AG20443 (cell line): ENCODE measurements at regions not wholly inside any gene's neighbourhood (a gene's known extent, or its start where the extent isn't known, plus 50 kb on each side); places are given as distances from the start of the nearest gene placed in this dataset.
"Not testable (repeated sequence)": the region's sequence is repeated elsewhere in the genome, so short reads cannot be mapped to it uniquely, and the experiment has no call there.

Source experiments
- DNase-seq: peaks from one replicate; pipeline ENCODE4 v3.0.0; 2012; ENCODE audit warnings: low spot score, mixed read lengths

DNA sequence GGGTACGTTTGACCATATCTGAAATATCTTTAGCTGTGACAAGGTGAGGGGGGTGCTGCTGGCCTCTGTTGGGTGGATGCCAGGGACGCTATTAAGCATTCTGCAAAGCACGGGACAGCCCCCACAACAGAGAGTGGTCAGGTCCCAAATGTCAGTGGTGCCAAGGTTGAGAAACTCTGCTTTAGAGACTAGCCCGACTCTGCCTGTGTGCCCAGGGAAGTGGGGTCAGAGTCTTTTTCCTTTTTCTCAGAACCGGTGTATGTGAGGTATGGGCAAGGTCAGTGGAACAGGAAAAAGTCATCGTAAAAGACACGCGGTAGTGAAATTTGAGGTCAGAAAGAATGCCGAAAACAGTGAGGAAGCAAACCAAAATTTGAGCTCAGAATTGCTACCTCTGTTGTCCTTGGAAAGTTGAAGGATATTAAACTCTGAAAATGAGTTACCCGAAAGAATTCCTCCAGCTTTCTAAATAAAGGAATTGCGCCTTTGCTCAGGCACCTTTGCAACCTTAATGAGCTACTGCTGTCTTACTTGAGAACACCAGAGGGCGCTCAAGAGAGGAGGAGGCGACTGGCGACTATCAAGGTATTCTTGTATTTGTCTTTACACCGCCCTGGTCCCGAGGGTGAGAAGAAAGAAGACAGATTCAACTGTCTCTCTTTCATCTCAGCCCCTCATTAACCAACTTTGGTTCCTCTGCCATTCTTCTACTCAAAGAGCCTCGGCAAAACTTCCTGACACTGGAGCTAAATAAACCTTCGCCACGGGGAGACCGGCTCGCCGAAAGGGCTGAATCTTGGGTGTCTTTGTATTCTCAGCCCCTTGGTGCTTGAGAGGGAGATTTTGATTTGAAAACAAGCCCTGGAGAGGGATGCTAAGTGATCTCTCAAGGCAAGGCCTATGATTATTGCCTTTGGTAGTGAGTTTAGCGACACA, 85.4 kb upstream of the OLIG2 start:
- peak; percentile 52 for DNase-seq

- no peak for DNase-seq
Observed at GRCh38 chr21:32941263-32941662, 84.5 kb upstream of the OLIG2 start.

DNA sequence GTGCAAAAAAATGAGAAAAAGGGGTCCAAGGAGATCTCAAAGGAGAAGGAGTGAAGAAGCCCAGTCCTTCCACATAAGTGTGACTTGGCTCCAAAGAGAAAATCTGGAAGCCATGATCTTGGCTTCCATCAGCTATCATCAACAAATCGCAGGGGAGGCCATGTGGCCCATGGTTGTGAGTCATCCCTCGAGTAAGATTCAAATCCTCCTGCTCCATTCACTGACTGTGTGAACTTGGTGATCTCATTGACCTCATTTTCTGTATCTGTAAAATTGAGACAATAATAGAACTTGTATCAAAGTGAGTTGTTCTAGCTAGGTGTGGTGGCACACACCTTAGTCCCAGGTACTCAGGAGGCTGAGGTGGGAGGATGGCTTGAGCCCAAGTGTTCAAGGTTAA, 79.1 kb upstream of the OLIG2 start:
- DNase-seq = peak; percentile 26

DNA sequence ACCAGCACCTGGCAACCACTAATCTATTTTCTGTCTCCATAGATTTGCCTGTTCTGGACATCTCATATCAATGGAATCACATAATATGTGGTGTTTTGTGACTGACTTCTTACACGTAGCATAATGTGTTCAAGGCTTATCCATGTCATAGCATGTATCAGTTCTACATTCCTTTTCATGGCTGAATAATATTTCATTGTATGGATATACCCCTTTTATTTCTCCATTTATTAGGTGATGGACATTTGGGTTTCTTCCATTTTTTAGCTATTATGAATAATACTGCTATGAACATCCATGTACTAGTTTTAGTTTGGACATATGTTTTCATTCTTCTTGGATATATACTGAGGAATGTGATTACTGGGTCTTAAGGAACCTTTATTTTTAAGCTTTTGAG, 78.0 kb upstream of the OLIG2 start:
- no peak for DNase-seq

- DNase-seq = no peak
Observed at GRCh38 chr21:32949701-32950100, 76.0 kb upstream of the OLIG2 start.

GRCh38 chr21:32951041-32951440, 74.7 kb upstream of the OLIG2 start:
- no peak for DNase-seq

DNA sequence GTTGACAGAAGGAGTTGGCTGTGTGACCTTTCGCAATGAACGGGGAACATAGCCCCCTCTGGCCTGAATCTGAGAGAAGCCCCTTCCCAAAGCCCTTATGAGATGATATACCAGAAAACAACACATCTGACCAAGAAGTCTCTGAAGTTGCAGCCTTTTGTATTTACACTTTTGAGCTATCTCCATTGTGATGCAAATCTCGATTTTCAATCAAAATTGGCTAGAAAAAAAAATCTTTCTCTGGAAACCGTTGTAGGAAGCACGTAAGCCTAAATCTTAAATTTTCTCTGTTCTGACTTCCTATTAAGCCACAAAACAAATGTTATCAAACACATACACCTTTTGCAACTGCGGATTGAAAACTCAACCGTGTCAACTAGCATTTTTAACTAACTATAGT, 71.4 kb upstream of the OLIG2 start:
- DNase-seq = no peak

DNA sequence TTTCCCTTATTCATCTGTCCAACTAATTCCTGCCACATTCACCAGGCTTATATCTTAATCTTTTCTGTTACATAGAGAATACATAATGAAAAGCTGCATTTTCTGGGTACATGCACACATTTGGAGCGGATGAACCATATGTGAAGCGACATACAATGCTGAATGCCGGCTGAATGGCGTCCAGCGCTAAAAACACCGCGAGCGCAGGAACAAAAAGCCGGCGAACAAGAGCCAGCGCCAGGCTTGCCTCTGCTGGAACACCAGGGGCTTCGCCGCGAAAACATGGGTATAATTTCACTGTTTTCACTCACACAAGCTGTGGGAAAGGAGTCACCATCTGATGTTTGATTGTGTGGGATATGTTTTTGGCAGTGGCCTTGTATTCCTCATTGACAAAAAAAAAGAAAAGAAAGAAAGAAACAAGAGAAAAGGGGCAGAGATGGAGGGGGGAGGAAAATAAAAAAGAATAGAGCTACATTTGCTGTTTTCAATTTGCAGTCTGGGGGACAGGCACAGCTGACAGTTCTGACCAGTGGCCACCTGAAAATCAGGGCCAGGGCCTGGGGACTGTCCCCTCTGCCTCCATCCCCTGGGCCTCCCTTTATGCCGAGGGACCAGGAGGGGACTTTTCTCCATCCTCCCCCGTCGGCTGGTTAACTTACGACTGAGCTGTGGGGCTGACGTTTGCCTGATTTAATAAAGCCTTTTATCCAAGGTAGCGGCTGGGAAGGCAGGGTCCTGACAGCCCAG, 70.2 kb upstream of the OLIG2 start:
- DNase-seq = no peak

GRCh38 chr21:32956061-32956656, 69.6 kb upstream of the OLIG2 start:
- no peak for DNase-seq

- DNase-seq = no peak
Observed at GRCh38 chr21:32957545-32957944, 68.2 kb upstream of the OLIG2 start.

DNA sequence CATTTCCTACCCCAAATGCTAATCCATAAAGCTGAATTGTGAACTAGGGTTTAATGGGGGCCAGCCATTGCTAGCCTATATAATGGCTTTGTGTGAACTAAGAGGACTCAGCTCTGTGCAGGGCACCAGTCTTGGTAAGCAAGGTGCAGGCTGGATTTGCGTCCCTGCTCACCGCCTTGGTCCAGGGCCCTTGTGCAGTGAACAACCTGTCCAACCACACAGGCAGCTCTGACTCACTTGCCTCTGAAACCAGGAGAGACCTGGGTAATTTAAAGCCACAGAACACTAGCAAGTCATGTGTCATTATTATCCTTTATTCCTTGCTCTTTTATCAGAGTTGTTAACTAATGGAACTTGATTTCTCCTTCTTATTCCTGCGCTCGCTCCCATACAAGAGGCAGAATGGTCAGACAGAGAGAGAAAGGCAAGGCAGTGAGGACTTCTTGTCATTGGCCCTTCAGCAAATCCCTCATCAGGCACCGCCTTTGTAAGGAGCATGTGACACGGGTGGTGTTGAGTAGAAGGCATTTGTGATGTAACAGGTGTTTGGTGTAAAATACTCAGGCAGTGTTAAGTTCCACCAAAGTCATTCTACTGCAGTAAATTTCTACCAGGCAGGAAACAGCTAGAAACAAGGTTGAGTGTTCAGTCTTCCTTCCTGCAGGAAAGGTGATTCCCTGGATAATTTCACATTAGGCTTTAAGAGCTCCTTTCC, 67.3 kb upstream of the OLIG2 start:
- no peak for DNase-seq

GRCh38 chr21:32962268-32962667, 63.5 kb upstream of the OLIG2 start:
- no peak for DNase-seq

GRCh38 chr21:32965129-32965680, 60.5 kb upstream of the OLIG2 start:
- DNase-seq = no peak

DNA sequence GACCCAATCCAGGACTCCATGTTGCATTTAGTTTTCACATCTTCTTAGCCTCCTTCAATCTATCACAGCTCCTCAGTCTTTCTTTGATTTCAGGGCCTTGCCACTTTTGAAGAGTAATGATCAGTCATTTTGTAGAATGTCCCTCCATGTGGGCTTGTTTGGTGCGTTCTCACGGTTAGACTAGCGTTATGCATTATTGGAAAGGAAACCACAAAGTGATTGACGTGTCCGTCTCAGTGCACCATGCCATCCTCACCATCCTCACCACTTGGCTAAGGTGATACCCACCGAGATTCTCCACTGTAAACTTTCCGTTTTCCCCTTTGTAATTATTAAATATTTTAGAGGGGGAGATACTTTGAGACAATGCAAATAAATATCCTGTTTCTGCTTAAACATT, 59.6 kb upstream of the OLIG2 start:
- no peak for DNase-seq

DNA sequence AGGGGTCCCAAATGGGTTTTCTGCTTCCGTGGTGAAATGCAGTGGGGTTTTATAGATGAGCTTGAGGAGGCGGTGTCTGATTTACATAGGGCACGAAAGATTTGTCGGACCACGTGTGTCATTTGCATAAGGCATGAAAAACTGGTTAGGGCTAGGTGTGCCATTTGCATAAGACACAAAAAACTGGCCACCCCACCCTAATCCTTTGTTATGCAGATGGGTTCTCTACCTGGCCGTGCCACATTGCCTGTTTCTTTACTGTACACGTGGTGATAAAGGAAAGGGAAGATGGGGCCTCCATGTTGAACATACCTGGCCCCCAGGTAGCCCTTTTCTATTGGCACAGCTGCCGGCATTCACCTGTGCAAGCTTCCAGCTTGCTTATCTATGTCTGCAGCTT, 57.6 kb upstream of the OLIG2 start:
- DNase-seq = not testable (repeated sequence)

DNA sequence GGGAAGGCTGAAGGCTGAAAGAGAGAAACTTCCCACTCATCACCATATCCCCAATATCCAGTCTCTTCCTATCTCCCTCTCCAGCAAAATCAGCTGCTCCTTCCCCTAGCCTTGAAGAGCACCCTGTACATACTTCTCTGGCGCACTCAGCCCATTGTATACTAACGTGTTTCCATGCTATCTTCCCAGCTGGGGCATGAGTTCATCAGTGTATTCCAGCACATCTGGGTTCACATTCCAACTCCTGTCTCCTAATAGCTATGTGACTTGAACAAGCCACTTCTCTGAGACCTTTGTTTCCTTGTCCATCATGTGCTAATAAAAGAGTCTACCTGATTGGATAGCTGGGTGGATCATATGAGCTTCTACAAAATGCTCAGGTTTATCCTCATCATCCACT, 51.1 kb upstream of the OLIG2 start:
- DNase-seq = no peak

- DNase-seq = no peak
Observed at GRCh38 chr21:32975811-32976431, 49.8 kb upstream of the OLIG2 start.
